Naive thymus-derived CD4-positive, alpha-beta T cell (primary cell): ENCODE measurements at regions not wholly inside any gene's neighbourhood (a gene's known extent, or its start where the extent isn't known, plus 50 kb on each side); places are given as distances from the start of the nearest gene placed in this dataset.

Source experiments
- ATAC-seq: fragments of 150-1000 bp; cut with Tn5 transposase; 2 replicates; pipeline ENCODE4 v1.10.0; 2021; ENCODE audit warnings: mild to moderate bottlenecking, moderate library complexity
- CTCF ChIA-PET: fragments of 350-600 bp; sonication (Branson Sonifier 250); formaldehyde crosslinking; loops from one replicate; lab custom pipeline; 2021; ENCODE audit warnings: antibody characterized with exemption; lab: Charles Lee
- POLR2A ChIA-PET: fragments of 350-600 bp; sonication (Branson Sonifier 250); formaldehyde crosslinking; loops from one replicate; lab custom pipeline; 2021; ENCODE audit warnings: antibody characterized with exemption, inconsistent platforms; lab: Charles Lee
- DNase-seq, 9 donors: peaks; one replicate each; pipeline versions ENCODE4 v3.0.0 to v3.0.0-alpha.2; 2020 to 2022; ENCODE audit warnings: mixed read lengths in 1 of 9
- H3K27ac ChIP-seq: one replicate; pipeline ENCODE4 v1.7.0; 2013; ENCODE audit warnings: mild to moderate bottlenecking, low read depth, low read length, moderate library complexity
- H3K27me3 ChIP-seq, 2 donors: one replicate each; pipeline ENCODE4 v1.7.0; 2013; ENCODE audit warnings: low read length in 2 of 2, mild to moderate bottlenecking in 2 of 2, moderate library complexity in 2 of 2; ENCODE audit not compliant: control insufficient read depth in 2 of 2, insufficient read depth in 2 of 2
- H3K36me3 ChIP-seq, 3 experiments: 1 replicate in 2 of 3; 2 replicates in 1 of 3; pipeline ENCODE4 v1.7.0; 2013; ENCODE audit warnings: low read length in 3 of 3, mild to moderate bottlenecking in 3 of 3, moderate library complexity in 1 of 3; ENCODE audit not compliant: insufficient read depth in 3 of 3, control insufficient read depth in 2 of 3
- H3K4me1 ChIP-seq, 2 donors: one replicate each; pipeline ENCODE4 v1.7.0; 2013; ENCODE audit warnings: low read length in 2 of 2, mild to moderate bottlenecking in 2 of 2, moderate library complexity in 1 of 2; ENCODE audit not compliant: control insufficient read depth in 2 of 2, insufficient read depth in 2 of 2
- H3K4me3 ChIP-seq: 2 replicates; pipeline ENCODE4 v1.7.0; 2013; ENCODE audit warnings: mild to moderate bottlenecking, low read length
- H3K9me3 ChIP-seq, 3 experiments: 1 replicate in 2 of 3; 2 replicates in 1 of 3; pipeline ENCODE4 v1.7.0; 2013; ENCODE audit warnings: low read length in 3 of 3; ENCODE audit not compliant: control insufficient read depth in 2 of 3
- H3K27ac Mint-ChIP-seq, 9 donors: one replicate each; pipeline ENCODE4 v1.8.0; 2020 to 2022; ENCODE audit warnings: mixed read lengths in 9 of 9, mild to moderate bottlenecking in 8 of 9, moderate library complexity in 5 of 9, inconsistent platforms in 2 of 9
- H3K27me3 Mint-ChIP-seq, 5 donors: one replicate each; pipeline ENCODE4 v1.8.0; 2021 to 2022; ENCODE audit warnings: mixed read lengths in 5 of 5, mild to moderate bottlenecking in 1 of 5
- H3K36me3 Mint-ChIP-seq, 5 donors: one replicate each; pipeline ENCODE4 v1.8.0; 2020 to 2022; ENCODE audit warnings: mixed read lengths in 5 of 5, mild to moderate bottlenecking in 3 of 5, inconsistent platforms in 1 of 5
- H3K4me1 Mint-ChIP-seq, 7 donors: one replicate each; pipeline ENCODE4 v1.8.0; 2020 to 2022; ENCODE audit warnings: mixed read lengths in 7 of 7, mild to moderate bottlenecking in 3 of 7, inconsistent platforms in 1 of 7
- H3K4me3 Mint-ChIP-seq, 10 donors: one replicate each; pipeline ENCODE4 v1.8.0; 2020 to 2022; ENCODE audit warnings: mild to moderate bottlenecking in 10 of 10, mixed read lengths in 10 of 10, moderate library complexity in 6 of 10, inconsistent platforms in 2 of 10
- H3K9me3 Mint-ChIP-seq, 11 donors: one replicate each; pipeline ENCODE4 v1.8.0; 2020 to 2022; ENCODE audit warnings: mixed read lengths in 11 of 11, mild to moderate bottlenecking in 4 of 11, inconsistent platforms in 1 of 11, moderate library complexity in 1 of 11
- intact Hi-C, 2 donors: fragments of 100-400 bp; cut with micrococcal nuclease; formaldehyde crosslinking; loops; one replicate each; pipeline ENCODE4 v1.15.1; 2023

GRCh38 chr16:86836503-86837129 lies 258.3 kb downstream of the FOXL1 start:
- DNase-seq, result no peak
- Histone ChIP-seq H3K4me1 (no peaks in the 10 kb centered on the region), H3K27ac (no peak overlapping the region), H3K4me3 (no peak overlapping the region), H3K27me3 (no peaks in the 10 kb centered on the region), H3K36me3 (no peaks in the 10 kb centered on the region), H3K9me3 (no peaks in the 10 kb centered on the region)
- CTCF ChIA-PET, result no interaction called here
- no peak for ATAC-seq
- intact Hi-C loops, result no loop called here
- Mint-ChIP-seq H3K36me3 (no peaks in the 10 kb centered on the region), H3K4me3 (no peak overlapping the region), H3K4me1 (no peaks in the 10 kb centered on the region), H3K9me3 (peaks cover 0 to 2% (median 0%) of the 10 kb centered on the region in 11 donors), H3K27ac (no peak overlapping the region), H3K27me3 (peaks cover 0 to 8% (median 0%) of the 10 kb centered on the region in 5 donors)
- POLR2A ChIA-PET, result no interaction called here

DNA sequence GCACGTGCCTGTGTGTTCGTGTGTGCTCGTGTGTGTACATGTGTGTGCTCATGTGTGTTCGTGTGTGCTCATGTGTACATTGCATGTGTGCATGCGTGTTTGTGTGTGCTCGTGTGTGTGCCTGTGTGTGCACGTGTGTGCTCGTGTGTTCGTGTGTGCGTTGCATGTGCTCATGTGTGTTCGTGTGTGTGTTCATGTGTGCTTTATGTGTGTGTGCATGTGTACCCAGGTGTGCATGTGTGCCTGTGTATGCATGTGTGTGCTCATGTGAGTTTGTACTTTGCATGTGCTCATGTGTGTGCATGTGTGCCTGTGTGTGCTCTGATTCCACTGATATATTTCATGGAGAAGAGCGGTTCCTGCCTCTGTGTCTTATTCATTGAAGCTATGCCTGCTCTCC lies 265.5 kb downstream of the FOXL1 start:
- DNase-seq, result no peak
- no peaks in the 10 kb centered on the region for H3K9me3 ChIP-seq
- H3K4me3 ChIP-seq, result no peak overlapping the region
- no peak overlapping the region for H3K4me3 Mint-ChIP-seq
- peaks cover 0 to 4% (median 0%) of the 10 kb centered on the region in 5 donors for H3K27me3 Mint-ChIP-seq
- H3K27ac ChIP-seq, result no peak overlapping the region
- no peaks in the 10 kb centered on the region for H3K36me3 ChIP-seq
- H3K36me3 Mint-ChIP-seq, result peaks cover 0 to 1% (median 0%) of the 10 kb centered on the region in 5 donors
- H3K27me3 ChIP-seq, result no peaks in the 10 kb centered on the region
- H3K27ac Mint-ChIP-seq, result peak overlapping the region in 1 of 9 donors; percentile 53
- POLR2A ChIA-PET, result no interaction called here
- intact Hi-C loops, result no loop called here
- CTCF ChIA-PET, result no interaction called here
- no peaks in the 10 kb centered on the region for H3K4me1 ChIP-seq
- H3K9me3 Mint-ChIP-seq, result peaks cover 0 to 5% (median 0%) of the 10 kb centered on the region in 11 donors
- ATAC-seq, result no peak
- peaks cover 0 to 1% (median 0%) of the 10 kb centered on the region in 7 donors for H3K4me1 Mint-ChIP-seq

DNA sequence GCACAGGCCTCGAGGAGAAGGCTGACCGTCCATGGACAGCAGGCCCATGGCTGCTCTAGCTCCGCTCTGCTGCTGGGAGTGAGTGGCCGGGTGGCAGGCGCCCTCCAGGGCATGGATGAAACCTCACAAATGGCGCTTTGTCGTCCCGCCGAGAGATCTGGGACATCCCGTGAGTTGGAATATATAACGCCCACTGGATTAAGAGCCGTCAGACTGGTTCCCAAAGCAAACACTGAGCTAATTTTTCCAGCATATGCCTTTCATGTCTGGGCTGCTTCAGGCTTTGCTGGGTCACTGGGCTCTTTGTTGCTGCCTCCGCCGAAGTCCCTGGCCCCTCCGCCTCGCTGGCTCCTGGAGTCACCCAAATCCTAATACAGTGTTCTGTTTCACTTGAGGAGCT lies 266.3 kb downstream of the FOXL1 start:
- H3K27ac ChIP-seq, result no peak overlapping the region
- intact Hi-C loops, result no loop called here
- Mint-ChIP-seq H3K27ac (no peak overlapping the region), H3K9me3 (peaks cover 0 to 5% (median 0%) of the 10 kb centered on the region in 11 donors), H3K36me3 (peaks cover 0 to 1% (median 0%) of the 10 kb centered on the region in 5 donors), H3K4me3 (no peak overlapping the region), H3K4me1 (peaks cover 0 to 4% (median 0%) of the 10 kb centered on the region in 7 donors), H3K27me3 (peaks cover 0 to 12% (median 4%) of the 10 kb centered on the region in 5 donors)
- POLR2A ChIA-PET, result no interaction called here
- CTCF ChIA-PET, result interaction anchor here (0.5 kb wide), 1 partner anchor 317 kb away, joined by 3 read pairs; no protein-coding TSS in a partner anchor
- no peaks in the 10 kb centered on the region for H3K27me3 ChIP-seq
- H3K4me1 ChIP-seq, result no peaks in the 10 kb centered on the region
- H3K36me3 ChIP-seq, result no peaks in the 10 kb centered on the region
- DNase-seq, result no peak
- no peak for ATAC-seq
- no peaks in the 10 kb centered on the region for H3K9me3 ChIP-seq
- H3K4me3 ChIP-seq, result no peak overlapping the region

DNA sequence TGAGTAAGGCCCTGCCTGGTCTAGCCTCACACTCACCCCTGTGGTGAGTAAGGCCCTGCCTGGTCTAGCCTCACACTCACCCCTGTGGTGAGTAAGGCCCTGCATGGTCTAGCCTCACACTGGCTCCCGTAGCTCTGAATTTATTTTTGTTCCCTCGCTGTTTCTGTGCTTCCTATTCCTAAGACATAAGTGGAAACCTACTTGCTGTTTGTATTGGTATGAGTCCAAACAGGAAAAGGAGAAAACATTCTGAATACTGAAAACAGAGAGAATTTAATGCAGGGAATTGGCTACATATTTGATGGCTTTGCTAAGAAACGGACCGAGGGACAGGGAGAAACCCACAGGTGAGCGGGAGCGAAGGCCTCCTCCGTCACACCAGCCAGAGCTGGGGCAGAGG lies 267.8 kb downstream of the FOXL1 start:
- Histone ChIP-seq H3K9me3 (no peaks in the 10 kb centered on the region), H3K27ac (no peak overlapping the region), H3K4me3 (no peak overlapping the region), H3K4me1 (no peaks in the 10 kb centered on the region), H3K27me3 (no peaks in the 10 kb centered on the region), H3K36me3 (no peaks in the 10 kb centered on the region)
- Mint-ChIP-seq H3K4me3 (no peak overlapping the region), H3K9me3 (peaks cover 0 to 5% (median 0%) of the 10 kb centered on the region in 11 donors), H3K4me1 (peaks cover 0 to 4% (median 0%) of the 10 kb centered on the region in 7 donors), H3K27ac (no peak overlapping the region), H3K36me3 (peaks cover 0 to 1% (median 0%) of the 10 kb centered on the region in 5 donors), H3K27me3 (peaks cover 0 to 12% (median 4%) of the 10 kb centered on the region in 5 donors)
- ChIA-PET CTCF (no interaction called here), POLR2A (no interaction called here)
- no peak for ATAC-seq
- no peak for DNase-seq
- intact Hi-C loops, result no loop called here

- Histone ChIP-seq H3K4me1 (no peaks in the 10 kb centered on the region), H3K4me3 (no peak overlapping the region), H3K27ac (no peak overlapping the region), H3K36me3 (no peaks in the 10 kb centered on the region), H3K27me3 (no peaks in the 10 kb centered on the region), H3K9me3 (no peaks in the 10 kb centered on the region)
- no peak overlapping the region for H3K27ac Mint-ChIP-seq
- no peak for DNase-seq
- peaks cover 0 to under 1% (median 0%) of the 10 kb centered on the region in 5 donors for H3K36me3 Mint-ChIP-seq
- H3K4me3 Mint-ChIP-seq, result no peak overlapping the region
- POLR2A ChIA-PET, result no interaction called here
- CTCF ChIA-PET, result no interaction called here
- ATAC-seq, result no peak
- peaks cover 0 to 17% (median 4%) of the 10 kb centered on the region in 5 donors for H3K27me3 Mint-ChIP-seq
- peaks cover 0 to 4% (median 0%) of the 10 kb centered on the region in 11 donors for H3K9me3 Mint-ChIP-seq
- H3K4me1 Mint-ChIP-seq, result peaks cover 0 to 3% (median 0%) of the 10 kb centered on the region in 7 donors
- intact Hi-C loops, result no loop called here
Observed at GRCh38 chr16:86848821-86849220, 270.5 kb downstream of the FOXL1 start.

DNA sequence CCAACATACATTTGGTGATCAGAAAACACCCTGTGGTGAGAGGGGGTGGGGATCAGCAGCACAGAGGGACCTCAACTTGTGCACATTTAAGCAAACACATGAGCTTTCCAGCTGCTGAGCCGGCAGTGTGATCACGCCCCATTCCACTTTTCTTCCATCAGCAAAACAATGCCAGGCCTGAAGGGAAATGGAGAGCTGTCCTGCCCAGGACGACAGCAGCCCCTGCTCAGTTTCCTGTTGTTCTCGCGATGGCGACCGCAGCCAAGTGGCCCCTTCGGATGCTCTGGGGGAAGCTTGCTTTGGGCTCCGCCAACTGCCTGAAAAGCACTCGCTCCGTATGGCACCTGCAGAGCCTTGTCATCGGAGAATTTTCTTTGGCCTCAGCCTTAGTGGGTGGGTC lies 272.3 kb downstream of the FOXL1 start:
- Mint-ChIP-seq H3K36me3 (no peaks in the 10 kb centered on the region), H3K4me1 (peaks cover 0 to 3% (median 0%) of the 10 kb centered on the region in 7 donors), H3K4me3 (no peak overlapping the region), H3K27me3 (peaks cover 0 to 19% (median 4%) of the 10 kb centered on the region in 5 donors), H3K27ac (no peak overlapping the region), H3K9me3 (peaks cover 0 to 4% (median 0%) of the 10 kb centered on the region in 11 donors)
- ATAC-seq (no peak), DNase-seq (no peak)
- Histone ChIP-seq H3K4me3 (no peak overlapping the region), H3K9me3 (no peaks in the 10 kb centered on the region), H3K27me3 (no peaks in the 10 kb centered on the region), H3K36me3 (no peaks in the 10 kb centered on the region), H3K27ac (no peak overlapping the region), H3K4me1 (no peaks in the 10 kb centered on the region)
- intact Hi-C loops, result no loop called here
- ChIA-PET POLR2A (no interaction called here), CTCF (no interaction called here)

- peaks cover 0 to 19% (median 4%) of the 10 kb centered on the region in 5 donors for H3K27me3 Mint-ChIP-seq
- no peak overlapping the region for H3K27ac ChIP-seq
- intact Hi-C loops, result no loop called here
- POLR2A ChIA-PET, result no interaction called here
- ATAC-seq, result no peak
- H3K4me1 ChIP-seq, result no peaks in the 10 kb centered on the region
- H3K36me3 Mint-ChIP-seq, result no peaks in the 10 kb centered on the region
- no peaks in the 10 kb centered on the region for H3K27me3 ChIP-seq
- DNase-seq, result no peak
- CTCF ChIA-PET, result no interaction called here
- no peak overlapping the region for H3K4me3 ChIP-seq
- H3K9me3 Mint-ChIP-seq, result peaks cover 0 to 1% (median 0%) of the 10 kb centered on the region in 11 donors
- no peaks in the 10 kb centered on the region for H3K9me3 ChIP-seq
- H3K4me1 Mint-ChIP-seq, result peaks cover 0 to 3% (median 0%) of the 10 kb centered on the region in 7 donors
- no peaks in the 10 kb centered on the region for H3K36me3 ChIP-seq
- H3K27ac Mint-ChIP-seq, result no peak overlapping the region
- H3K4me3 Mint-ChIP-seq, result no peak overlapping the region
Observed at GRCh38 chr16:86852135-86852534, 273.8 kb downstream of the FOXL1 start.
